ENCODE measurements at regions not wholly inside any gene's neighbourhood (a gene's known extent, or its start where the extent isn't known, plus 50 kb on each side); places are given as distances from the start of the nearest gene placed in this dataset.

GRCh38 chr14:58725226-58725625, 87.5 kb downstream of the DACT1 start:
- H3K4me1 ChIP-seq (ENCODE audit: control insufficient read depth, low read length): no peaks in the 10 kb centered on the region
- H3K9me3 ChIP-seq (ENCODE audit: control insufficient read depth, insufficient read depth, low read length): no peaks in the 10 kb centered on the region
- no peak overlapping the region for H3K4me2 ChIP-seq (ENCODE audit: low read length)
- H3K27me3 ChIP-seq (ENCODE audit: control insufficient read depth, low read length): no peaks in the 10 kb centered on the region
- no peaks in the 10 kb centered on the region for H3F3A ChIP-seq (ENCODE audit: control insufficient read depth, insufficient read depth)
- H3K79me2 ChIP-seq (ENCODE audit: control insufficient read depth, low read length): no peaks in the 10 kb centered on the region
- no peak overlapping the region for H3K4me3 ChIP-seq (ENCODE audit: low read length)
- H3K27ac ChIP-seq (ENCODE audit: low read depth, low read length): no peak overlapping the region
- H3K9me2 ChIP-seq (replicated peaks; ENCODE audit: control insufficient read depth, low read length): no peaks in the 10 kb centered on the region
- H3K36me3 ChIP-seq (ENCODE audit: control insufficient read depth, low read length): no peaks in the 10 kb centered on the region
- H4K20me1 ChIP-seq (ENCODE audit: control insufficient read depth, insufficient read depth, low read depth, low read length): no peaks in the 10 kb centered on the region
- TF ChIP-seq EZH2phosphoT487 (IDR thresholded peaks at IDR 0.05; ENCODE audit: borderline replicate concordance, low read length): no peak

GRCh38 chr14:58725871-58726270, 88.1 kb downstream of the DACT1 start:
- no peak overlapping the region for H3K4me3 ChIP-seq (ENCODE audit: low read length)
- no peaks in the 10 kb centered on the region for H3K4me1 ChIP-seq (ENCODE audit: control insufficient read depth, low read length)
- H3F3A ChIP-seq (ENCODE audit: control insufficient read depth, insufficient read depth): no peaks in the 10 kb centered on the region
- no peaks in the 10 kb centered on the region for H3K79me2 ChIP-seq (ENCODE audit: control insufficient read depth, low read length)
- H3K9me3 ChIP-seq (ENCODE audit: control insufficient read depth, insufficient read depth, low read length): no peaks in the 10 kb centered on the region
- no peaks in the 10 kb centered on the region for H3K9me2 ChIP-seq (replicated peaks; ENCODE audit: control insufficient read depth, low read length)
- no peaks in the 10 kb centered on the region for H3K27me3 ChIP-seq (ENCODE audit: control insufficient read depth, low read length)
- no peak overlapping the region for H3K27ac ChIP-seq (ENCODE audit: low read depth, low read length)
- no peaks in the 10 kb centered on the region for H3K36me3 ChIP-seq (ENCODE audit: control insufficient read depth, low read length)
- no peak for TF ChIP-seq EZH2phosphoT487 (IDR thresholded peaks at IDR 0.05; ENCODE audit: borderline replicate concordance, low read length)
- TF ChIP-seq CTCF (IDR thresholded peaks at IDR 0.05; ENCODE audit: low read depth, low read length, poor library complexity, severe bottlenecking): no peak
- no peak overlapping the region for H3K4me2 ChIP-seq (ENCODE audit: low read length)
- no peaks in the 10 kb centered on the region for H4K20me1 ChIP-seq (ENCODE audit: control insufficient read depth, insufficient read depth, low read depth, low read length)

DNA sequence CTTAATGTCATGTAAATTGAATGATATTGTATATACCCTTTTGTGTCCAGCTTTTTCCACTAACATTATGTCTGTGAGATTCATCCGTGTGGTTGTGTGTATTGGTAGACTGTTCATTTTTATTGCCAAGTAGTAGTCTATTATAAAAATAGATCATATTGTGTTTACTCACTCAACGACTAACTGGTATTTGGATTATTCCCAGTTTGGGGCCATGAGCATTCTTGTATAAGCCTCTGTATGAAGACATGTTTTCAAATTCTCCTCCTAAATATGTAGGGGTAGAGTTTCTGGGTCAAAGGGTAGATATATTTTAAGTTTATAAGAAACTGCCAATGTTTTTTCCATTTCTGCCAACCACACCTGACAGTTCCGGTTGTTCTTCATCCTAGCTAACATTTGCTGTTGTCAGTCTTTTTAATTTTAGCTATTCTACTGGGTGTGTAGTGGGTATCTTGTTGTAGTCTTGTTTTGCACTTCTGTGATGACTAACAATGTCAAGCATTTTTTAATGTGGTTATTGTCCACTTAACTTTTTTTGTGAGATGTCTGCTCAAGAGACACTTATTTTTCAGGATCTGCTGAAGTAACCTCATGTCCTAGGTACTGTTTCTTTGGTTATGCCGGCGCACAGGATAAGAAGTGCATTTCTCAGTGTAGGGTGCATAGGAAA, 93.2 kb downstream of the DACT1 start:
- TF ChIP-seq EZH2phosphoT487 (IDR thresholded peaks at IDR 0.05; ENCODE audit: borderline replicate concordance, low read length): no peak
- no peak for TF ChIP-seq CTCF (IDR thresholded peaks at IDR 0.05; ENCODE audit: low read depth, low read length, poor library complexity, severe bottlenecking)
- Histone ChIP-seq H3K27ac (ENCODE audit: low read depth, low read length) (no peak overlapping the region), H3K4me2 (ENCODE audit: low read length) (no peak overlapping the region), H3F3A (ENCODE audit: control insufficient read depth, insufficient read depth) (no peaks in the 10 kb centered on the region), H3K4me1 (ENCODE audit: control insufficient read depth, low read length) (no peaks in the 10 kb centered on the region), H3K27me3 (ENCODE audit: control insufficient read depth, low read length) (no peaks in the 10 kb centered on the region), H3K9me3 (ENCODE audit: control insufficient read depth, insufficient read depth, low read length) (no peaks in the 10 kb centered on the region), H4K20me1 (ENCODE audit: control insufficient read depth, insufficient read depth, low read depth, low read length) (no peaks in the 10 kb centered on the region), H3K9me2 (replicated peaks; ENCODE audit: control insufficient read depth, low read length) (no peaks in the 10 kb centered on the region), H3K79me2 (ENCODE audit: control insufficient read depth, low read length) (no peaks in the 10 kb centered on the region), H3K36me3 (ENCODE audit: control insufficient read depth, low read length) (no peaks in the 10 kb centered on the region), H3K4me3 (ENCODE audit: low read length) (no peak overlapping the region)

GRCh38 chr14:58731465-58732293, 93.9 kb downstream of the DACT1 start:
- no peaks in the 10 kb centered on the region for H4K20me1 ChIP-seq (ENCODE audit: control insufficient read depth, insufficient read depth, low read depth, low read length)
- no peak overlapping the region for H3K4me3 ChIP-seq (ENCODE audit: low read length)
- H3K9me3 ChIP-seq (ENCODE audit: control insufficient read depth, insufficient read depth, low read length): no peaks in the 10 kb centered on the region
- no peaks in the 10 kb centered on the region for H3F3A ChIP-seq (ENCODE audit: control insufficient read depth, insufficient read depth)
- no peaks in the 10 kb centered on the region for H3K79me2 ChIP-seq (ENCODE audit: control insufficient read depth, low read length)
- no peak overlapping the region for H3K27ac ChIP-seq (ENCODE audit: low read depth, low read length)
- H3K4me1 ChIP-seq (ENCODE audit: control insufficient read depth, low read length): no peaks in the 10 kb centered on the region
- H3K36me3 ChIP-seq (ENCODE audit: control insufficient read depth, low read length): no peaks in the 10 kb centered on the region
- H3K27me3 ChIP-seq (ENCODE audit: control insufficient read depth, low read length): no peaks in the 10 kb centered on the region
- no peaks in the 10 kb centered on the region for H3K9me2 ChIP-seq (replicated peaks; ENCODE audit: control insufficient read depth, low read length)
- TF ChIP-seq CTCF (IDR thresholded peaks at IDR 0.05; ENCODE audit: low read depth, low read length, poor library complexity, severe bottlenecking) (no peak), EZH2phosphoT487 (IDR thresholded peaks at IDR 0.05; ENCODE audit: borderline replicate concordance, low read length) (no peak)
- H3K4me2 ChIP-seq (ENCODE audit: low read length): no peak overlapping the region

All from DOHH2 (cell line).